ENCODE measurements at regions not wholly inside any gene's neighbourhood (a gene's known extent, or its start where the extent isn't known, plus 50 kb on each side); places are given as distances from the start of the nearest gene placed in this dataset.
A peak's percentile ranks its signal among the peaks of the same experiment; 100 is the strongest.

GRCh38 chr20:48335308-48336050 is 492.3 kb downstream of the PREX1 start:
- no peaks in the 10 kb centered on the region for H3K9me3 ChIP-seq (ENCODE audit: low read depth, low read length)
- no peaks in the 10 kb centered on the region for H3K4me1 ChIP-seq (ENCODE audit: insufficient read depth, low read length)
- H4K20me1 ChIP-seq (ENCODE audit: insufficient read depth, low read length), result no peaks in the 10 kb centered on the region
- no peak overlapping the region for H3K4me2 ChIP-seq (ENCODE audit: insufficient read depth, low read length)
- H3K27me3 ChIP-seq (ENCODE audit: insufficient read depth, low read length), result peaks cover 34% of the 10 kb centered on the region
- H3K36me3 ChIP-seq (ENCODE audit: insufficient read depth, low read length), result no peaks in the 10 kb centered on the region
- DNase-seq (ENCODE audit: insufficient read length, low spot score, missing footprints), result no peak
- H3K27ac ChIP-seq (ENCODE audit: low read depth, low read length), result no peak overlapping the region
- H2AFZ ChIP-seq (ENCODE audit: low read length), result no peak overlapping the region
- no peak overlapping the region for H3K4me3 ChIP-seq (ENCODE audit: insufficient read depth, low read length)
- H3K79me2 ChIP-seq (ENCODE audit: insufficient read depth, low read length), result no peaks in the 10 kb centered on the region
- TF ChIP-seq CTCF (IDR thresholded peaks at IDR 0.05; ENCODE audit: extremely low read depth, low read depth, low read length), result no peak

DNA sequence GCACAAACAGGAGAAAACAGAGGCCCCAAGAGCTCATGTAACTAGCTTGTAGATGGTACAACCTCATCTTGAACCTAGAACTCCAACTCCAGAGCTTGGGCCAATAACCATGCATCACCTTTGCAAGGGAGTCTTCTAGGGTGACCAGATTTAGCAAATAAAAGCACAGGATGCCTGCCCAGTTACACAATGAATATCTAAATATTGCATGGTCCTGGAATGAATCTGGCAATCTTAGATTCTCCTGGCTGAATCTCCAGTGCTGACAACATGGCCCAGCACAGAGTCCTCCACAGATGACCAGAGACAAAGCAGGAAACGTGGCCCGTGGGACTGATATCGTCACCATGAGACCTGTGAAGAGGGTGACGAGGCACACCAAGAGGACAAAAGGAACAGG is 494.1 kb downstream of the PREX1 start:
- no peak for TF ChIP-seq CTCF (IDR thresholded peaks at IDR 0.05; ENCODE audit: extremely low read depth, low read depth, low read length)
- no peaks in the 10 kb centered on the region for H4K20me1 ChIP-seq (ENCODE audit: insufficient read depth, low read length)
- H2AFZ ChIP-seq (ENCODE audit: low read length), result no peak overlapping the region
- no peaks in the 10 kb centered on the region for H3K36me3 ChIP-seq (ENCODE audit: insufficient read depth, low read length)
- H3K9me3 ChIP-seq (ENCODE audit: low read depth, low read length), result no peaks in the 10 kb centered on the region
- no peak overlapping the region for H3K27ac ChIP-seq (ENCODE audit: low read depth, low read length)
- H3K4me2 ChIP-seq (ENCODE audit: insufficient read depth, low read length), result no peak overlapping the region
- no peak overlapping the region for H3K4me3 ChIP-seq (ENCODE audit: insufficient read depth, low read length)
- no peak for DNase-seq (ENCODE audit: insufficient read length, low spot score, missing footprints)
- H3K79me2 ChIP-seq (ENCODE audit: insufficient read depth, low read length), result no peaks in the 10 kb centered on the region
- no peaks in the 10 kb centered on the region for H3K4me1 ChIP-seq (ENCODE audit: insufficient read depth, low read length)
- peaks cover 34% of the 10 kb centered on the region for H3K27me3 ChIP-seq (ENCODE audit: insufficient read depth, low read length)

GRCh38 chr20:48332555-48332954 is 495.2 kb downstream of the PREX1 start:
- Histone ChIP-seq H3K27me3 (ENCODE audit: insufficient read depth, low read length) (peaks cover 36% of the 10 kb centered on the region), H3K27ac (ENCODE audit: low read depth, low read length) (no peak overlapping the region), H3K4me3 (ENCODE audit: insufficient read depth, low read length) (no peak overlapping the region), H3K36me3 (ENCODE audit: insufficient read depth, low read length) (no peaks in the 10 kb centered on the region), H3K79me2 (ENCODE audit: insufficient read depth, low read length) (no peaks in the 10 kb centered on the region), H3K9me3 (ENCODE audit: low read depth, low read length) (no peaks in the 10 kb centered on the region), H2AFZ (ENCODE audit: low read length) (no peak overlapping the region), H3K4me2 (ENCODE audit: insufficient read depth, low read length) (no peak overlapping the region), H3K4me1 (ENCODE audit: insufficient read depth, low read length) (no peaks in the 10 kb centered on the region), H4K20me1 (ENCODE audit: insufficient read depth, low read length) (no peaks in the 10 kb centered on the region)
- TF ChIP-seq CTCF (IDR thresholded peaks at IDR 0.05; ENCODE audit: extremely low read depth, low read depth, low read length), result no peak
- peak; percentile 66 for DNase-seq (ENCODE audit: insufficient read length, low spot score, missing footprints)

DNA sequence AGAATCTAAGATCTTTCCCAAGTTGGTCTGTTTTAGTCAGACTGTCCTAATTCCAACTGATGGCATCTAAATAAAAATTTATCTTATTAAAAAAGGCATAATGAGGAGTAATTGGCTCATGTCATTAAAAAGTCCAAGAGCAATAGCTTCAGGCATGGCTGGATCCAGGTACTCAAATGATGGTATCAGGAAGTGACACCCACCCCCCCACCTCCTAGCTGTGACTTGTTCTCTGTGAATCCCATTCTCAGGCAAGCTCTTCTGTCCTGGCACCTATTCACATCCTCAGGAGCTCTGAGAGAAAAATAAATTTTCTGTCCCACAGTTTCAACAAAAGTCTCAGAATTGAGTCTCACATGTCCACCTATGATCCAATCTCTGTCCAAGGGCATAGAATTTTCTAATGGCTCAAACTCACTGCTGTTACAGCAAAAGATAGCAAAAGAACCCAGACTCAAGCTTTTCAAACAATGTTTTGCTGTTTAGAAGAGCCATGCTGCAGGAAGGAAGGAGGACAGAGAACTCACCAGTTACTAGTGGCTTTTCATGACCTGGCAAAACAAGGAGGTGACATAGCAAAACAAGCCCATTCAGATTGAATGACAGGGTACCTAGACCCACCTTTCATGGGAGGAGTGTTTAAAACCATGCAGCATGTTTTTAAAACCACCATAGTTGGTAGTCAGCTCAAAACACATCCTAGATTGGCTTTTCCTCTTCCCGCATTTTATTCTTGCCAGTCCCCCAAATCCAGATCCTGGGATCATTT is 496.1 kb downstream of the PREX1 start:
- Histone ChIP-seq H3K27ac (ENCODE audit: low read depth, low read length) (no peak overlapping the region), H2AFZ (ENCODE audit: low read length) (no peak overlapping the region), H4K20me1 (ENCODE audit: insufficient read depth, low read length) (no peaks in the 10 kb centered on the region), H3K36me3 (ENCODE audit: insufficient read depth, low read length) (no peaks in the 10 kb centered on the region), H3K4me3 (ENCODE audit: insufficient read depth, low read length) (no peak overlapping the region), H3K27me3 (ENCODE audit: insufficient read depth, low read length) (peaks cover 43% of the 10 kb centered on the region), H3K4me2 (ENCODE audit: insufficient read depth, low read length) (no peak overlapping the region), H3K4me1 (ENCODE audit: insufficient read depth, low read length) (no peaks in the 10 kb centered on the region), H3K9me3 (ENCODE audit: low read depth, low read length) (no peaks in the 10 kb centered on the region), H3K79me2 (ENCODE audit: insufficient read depth, low read length) (no peaks in the 10 kb centered on the region)
- peak; percentile 78 for DNase-seq (ENCODE audit: insufficient read length, low spot score, missing footprints)
- no peak for TF ChIP-seq CTCF (IDR thresholded peaks at IDR 0.05; ENCODE audit: extremely low read depth, low read depth, low read length)

Measured in osteoblast (primary cell).